HFFc6 (cell line): ENCODE measurements at regions not wholly inside any gene's neighbourhood (a gene's known extent, or its start where the extent isn't known, plus 50 kb on each side); places are given as distances from the start of the nearest gene placed in this dataset.

Experiments used
- DNase-seq: peaks from one replicate; pipeline ENCODE4 v3.0.0-alpha.2; 2018
- H3K27ac Mint-ChIP-seq: 2 replicates; pipeline ENCODE4 v1.8.0; 2020; ENCODE audit warnings: mild to moderate bottlenecking, mixed read lengths
- H3K27me3 Mint-ChIP-seq: 2 replicates; pipeline ENCODE4 v1.8.0; 2021; ENCODE audit warnings: mild to moderate bottlenecking, moderate library complexity, mixed read lengths; ENCODE audit not compliant: insufficient read depth
- H3K36me3 Mint-ChIP-seq: 2 replicates; pipeline ENCODE4 v1.8.0; 2021; ENCODE audit warnings: low read depth, mixed read lengths
- H3K4me1 Mint-ChIP-seq: 2 replicates; pipeline ENCODE4 v1.8.0; 2020; ENCODE audit warnings: low read depth, mixed read lengths
- H3K4me3 Mint-ChIP-seq: 2 replicates; pipeline ENCODE4 v1.8.0; 2020; ENCODE audit warnings: mild to moderate bottlenecking, moderate library complexity, mixed read lengths
- H3K9me3 Mint-ChIP-seq: 2 replicates; pipeline ENCODE4 v1.8.0; 2020; ENCODE audit warnings: mild to moderate bottlenecking, mixed read lengths
- CTCF ChIP-seq: fragments of 200-600 bp; sonication (generic); IDR thresholded peaks from 2 replicates; pipeline ENCODE4 v1.5.0; 2021; ENCODE audit warnings: antibody characterized with exemption, mild to moderate bottlenecking

- peaks cover 4% of the 10 kb centered on the region; the same call in 1 of the 2 replicates for H3K36me3 Mint-ChIP-seq
- peak overlapping the region; percentile 59 for H3K4me3 Mint-ChIP-seq
- H3K9me3 Mint-ChIP-seq = no peaks in the 10 kb centered on the region
- peak; percentile 92 for TF ChIP-seq CTCF
- DNase-seq = peak; percentile 78
- no peak overlapping the region for H3K27ac Mint-ChIP-seq
- H3K4me1 Mint-ChIP-seq = peaks cover 21% of the 10 kb centered on the region
- H3K27me3 Mint-ChIP-seq = peaks cover 1% of the 10 kb centered on the region; the same call in 1 of the 2 replicates
Observed at GRCh38 chr10:61284222-61284890, 168.8 kb downstream of the TMEM26 start.

GRCh38 chr10:61283481-61284221 is 169.5 kb downstream of the TMEM26 start:
- Mint-ChIP-seq H3K4me3 (peak overlapping the region; percentile 59), H3K4me1 (peaks cover 21% of the 10 kb centered on the region), H3K27me3 (no peaks in the 10 kb centered on the region), H3K9me3 (no peaks in the 10 kb centered on the region), H3K27ac (no peak overlapping the region), H3K36me3 (peaks cover 4% of the 10 kb centered on the region; the same call in 1 of the 2 replicates)
- TF ChIP-seq CTCF = no peak
- DNase-seq = no peak

- TF ChIP-seq CTCF = no peak
- peaks cover 4% of the 10 kb centered on the region; the same call in 1 of the 2 replicates for H3K36me3 Mint-ChIP-seq
- no peak overlapping the region for H3K4me3 Mint-ChIP-seq
- DNase-seq = no peak
- no peak overlapping the region for H3K27ac Mint-ChIP-seq
- H3K27me3 Mint-ChIP-seq = no peaks in the 10 kb centered on the region
- H3K9me3 Mint-ChIP-seq = no peaks in the 10 kb centered on the region
- peaks cover 21% of the 10 kb centered on the region for H3K4me1 Mint-ChIP-seq
Observed at GRCh38 chr10:61283066-61283465, 170.1 kb downstream of the TMEM26 start.

GRCh38 chr10:61280303-61280702 is 172.9 kb downstream of the TMEM26 start:
- peaks cover 4% of the 10 kb centered on the region; the same call in 1 of the 2 replicates for H3K36me3 Mint-ChIP-seq
- H3K27ac Mint-ChIP-seq = no peak overlapping the region; the same call in 1 of the 2 replicates
- peaks cover 21% of the 10 kb centered on the region for H3K4me1 Mint-ChIP-seq
- no peaks in the 10 kb centered on the region for H3K9me3 Mint-ChIP-seq
- H3K27me3 Mint-ChIP-seq = peaks cover 2% of the 10 kb centered on the region
- H3K4me3 Mint-ChIP-seq = no peak overlapping the region
- peak; percentile 25 for DNase-seq
- no peak for TF ChIP-seq CTCF

- Mint-ChIP-seq H3K4me1 (peaks cover 21% of the 10 kb centered on the region), H3K27me3 (peaks cover 2% of the 10 kb centered on the region), H3K27ac (no peak overlapping the region), H3K4me3 (no peak overlapping the region), H3K36me3 (peaks cover 4% of the 10 kb centered on the region; the same call in 1 of the 2 replicates), H3K9me3 (no peaks in the 10 kb centered on the region)
- DNase-seq = no peak
- no peak for TF ChIP-seq CTCF
Observed at GRCh38 chr10:61279400-61279799, 173.8 kb downstream of the TMEM26 start.
